SH-SY5Y (cell line): ENCODE measurements at regions not wholly inside any gene's neighbourhood (a gene's known extent, or its start where the extent isn't known, plus 50 kb on each side); places are given as distances from the start of the nearest gene placed in this dataset.

Experiments
- GATA2 ChIP-seq: IDR thresholded peaks from 2 replicates; pipeline ENCODE4 v1.6.1; 2011; ENCODE audit warnings: mild to moderate bottlenecking, low read depth, low read length
- GATA3 ChIP-seq: IDR thresholded peaks from 2 replicates; pipeline ENCODE4 v1.6.1; 2011; ENCODE audit warnings: low read depth, mild to moderate bottlenecking, low read length, moderate library complexity

DNA sequence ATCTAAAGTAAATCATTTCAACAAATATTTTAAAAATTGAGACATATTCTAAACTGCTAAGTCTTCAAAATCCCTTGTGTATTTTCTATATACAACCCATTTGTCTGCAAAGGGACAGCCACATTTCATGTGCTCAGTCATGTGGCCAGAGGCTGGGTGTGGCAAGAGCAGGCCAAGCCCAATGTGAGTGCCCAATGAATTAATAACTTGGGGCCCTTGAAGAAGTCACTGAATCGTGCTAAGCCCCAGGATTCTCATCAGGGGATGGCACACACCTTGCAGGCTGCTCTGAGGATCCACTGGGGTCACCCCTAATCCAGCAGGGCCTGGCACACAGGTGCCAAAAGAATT lies 78.2 kb upstream of the SMIM23 start:
- TF ChIP-seq GATA2 (no peak), GATA3 (no peak)
